Suprapubic skin (tissue), 3 donors: ENCODE measurements at regions not wholly inside any gene's neighbourhood (a gene's known extent, or its start where the extent isn't known, plus 50 kb on each side); places are given as distances from the start of the nearest gene placed in this dataset.

Experiments used
- EP300 ChIP-seq: sonication (generic); formaldehyde crosslinking; IDR thresholded peaks from one replicate; pipeline ENCODE4 v1.6.1; 2017; ENCODE audit warnings: antibody characterized with exemption
- TF ChIP-seq, protein P1 (sequence below), 2 donors: fragments of 200-600 bp in 1 of 2; fragments of 450-650 bp in 1 of 2; sonication (generic) in 1 of 2; IDR thresholded peaks; one replicate each; pipeline ENCODE4 v1.5.1; 2016 to 2019; ENCODE audit warnings: antibody characterized with exemption in 2 of 2, mild to moderate bottlenecking in 1 of 2, moderate library complexity in 1 of 2

DNA sequence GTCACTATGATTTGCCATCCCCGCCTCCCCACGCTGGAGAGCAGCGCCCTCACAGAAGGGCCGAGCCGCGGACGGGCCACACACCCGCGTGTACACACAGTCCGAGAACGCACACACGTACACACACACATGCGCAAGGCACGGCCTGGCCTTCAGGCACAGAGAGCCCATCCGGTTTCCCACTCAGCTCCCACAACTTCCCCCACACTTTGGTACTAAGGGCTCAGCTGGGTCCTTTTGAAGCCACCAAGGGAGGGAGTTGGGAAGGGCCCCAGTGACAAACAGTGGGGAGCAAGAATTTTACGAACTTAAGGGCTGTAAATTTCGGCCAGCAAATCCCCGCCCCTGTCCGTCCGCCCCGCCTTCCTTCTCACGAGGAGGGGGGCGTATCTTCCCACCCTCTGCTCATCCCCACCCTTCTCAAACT is 133.3 kb upstream of the HAND1 start:
- TF ChIP-seq, protein P1, sequence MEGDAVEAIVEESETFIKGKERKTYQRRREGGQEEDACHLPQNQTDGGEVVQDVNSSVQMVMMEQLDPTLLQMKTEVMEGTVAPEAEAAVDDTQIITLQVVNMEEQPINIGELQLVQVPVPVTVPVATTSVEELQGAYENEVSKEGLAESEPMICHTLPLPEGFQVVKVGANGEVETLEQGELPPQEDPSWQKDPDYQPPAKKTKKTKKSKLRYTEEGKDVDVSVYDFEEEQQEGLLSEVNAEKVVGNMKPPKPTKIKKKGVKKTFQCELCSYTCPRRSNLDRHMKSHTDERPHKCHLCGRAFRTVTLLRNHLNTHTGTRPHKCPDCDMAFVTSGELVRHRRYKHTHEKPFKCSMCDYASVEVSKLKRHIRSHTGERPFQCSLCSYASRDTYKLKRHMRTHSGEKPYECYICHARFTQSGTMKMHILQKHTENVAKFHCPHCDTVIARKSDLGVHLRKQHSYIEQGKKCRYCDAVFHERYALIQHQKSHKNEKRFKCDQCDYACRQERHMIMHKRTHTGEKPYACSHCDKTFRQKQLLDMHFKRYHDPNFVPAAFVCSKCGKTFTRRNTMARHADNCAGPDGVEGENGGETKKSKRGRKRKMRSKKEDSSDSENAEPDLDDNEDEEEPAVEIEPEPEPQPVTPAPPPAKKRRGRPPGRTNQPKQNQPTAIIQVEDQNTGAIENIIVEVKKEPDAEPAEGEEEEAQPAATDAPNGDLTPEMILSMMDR (IDR thresholded peaks at IDR 0.05): no peak
- TF ChIP-seq EP300: no peak
